ENCODE measurements at regions not wholly inside any gene's neighbourhood (a gene's known extent, or its start where the extent isn't known, plus 50 kb on each side); places are given as distances from the start of the nearest gene placed in this dataset.

DNA sequence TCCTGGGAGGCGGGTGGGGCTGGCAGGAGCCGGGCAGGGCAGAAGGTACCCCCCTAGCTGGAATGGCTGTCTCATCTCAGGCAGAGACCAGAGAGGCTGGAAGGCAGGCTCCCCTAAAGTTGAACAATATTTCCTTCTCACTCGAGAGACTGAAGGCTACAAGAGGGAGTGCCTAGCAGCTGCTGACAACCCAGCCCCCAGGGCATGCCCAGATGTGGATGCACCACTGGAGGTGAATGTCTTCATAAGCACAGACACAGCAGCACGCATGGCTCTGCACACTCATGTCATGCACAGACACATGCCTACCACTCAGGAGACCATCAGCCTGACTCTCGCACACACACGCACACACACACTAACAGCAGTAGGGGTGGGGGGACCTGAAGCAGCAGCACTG is 179.0 kb downstream of the CCT6B start:
- TF ChIP-seq, protein P1, sequence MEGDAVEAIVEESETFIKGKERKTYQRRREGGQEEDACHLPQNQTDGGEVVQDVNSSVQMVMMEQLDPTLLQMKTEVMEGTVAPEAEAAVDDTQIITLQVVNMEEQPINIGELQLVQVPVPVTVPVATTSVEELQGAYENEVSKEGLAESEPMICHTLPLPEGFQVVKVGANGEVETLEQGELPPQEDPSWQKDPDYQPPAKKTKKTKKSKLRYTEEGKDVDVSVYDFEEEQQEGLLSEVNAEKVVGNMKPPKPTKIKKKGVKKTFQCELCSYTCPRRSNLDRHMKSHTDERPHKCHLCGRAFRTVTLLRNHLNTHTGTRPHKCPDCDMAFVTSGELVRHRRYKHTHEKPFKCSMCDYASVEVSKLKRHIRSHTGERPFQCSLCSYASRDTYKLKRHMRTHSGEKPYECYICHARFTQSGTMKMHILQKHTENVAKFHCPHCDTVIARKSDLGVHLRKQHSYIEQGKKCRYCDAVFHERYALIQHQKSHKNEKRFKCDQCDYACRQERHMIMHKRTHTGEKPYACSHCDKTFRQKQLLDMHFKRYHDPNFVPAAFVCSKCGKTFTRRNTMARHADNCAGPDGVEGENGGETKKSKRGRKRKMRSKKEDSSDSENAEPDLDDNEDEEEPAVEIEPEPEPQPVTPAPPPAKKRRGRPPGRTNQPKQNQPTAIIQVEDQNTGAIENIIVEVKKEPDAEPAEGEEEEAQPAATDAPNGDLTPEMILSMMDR (IDR thresholded peaks at IDR 0.05) = no peak
- TF ChIP-seq POLR2A (IDR thresholded peaks at IDR 0.05) = no peak
